ENCODE measurements at regions not wholly inside any gene's neighbourhood (a gene's known extent, or its start where the extent isn't known, plus 50 kb on each side); places are given as distances from the start of the nearest gene placed in this dataset.

DNA sequence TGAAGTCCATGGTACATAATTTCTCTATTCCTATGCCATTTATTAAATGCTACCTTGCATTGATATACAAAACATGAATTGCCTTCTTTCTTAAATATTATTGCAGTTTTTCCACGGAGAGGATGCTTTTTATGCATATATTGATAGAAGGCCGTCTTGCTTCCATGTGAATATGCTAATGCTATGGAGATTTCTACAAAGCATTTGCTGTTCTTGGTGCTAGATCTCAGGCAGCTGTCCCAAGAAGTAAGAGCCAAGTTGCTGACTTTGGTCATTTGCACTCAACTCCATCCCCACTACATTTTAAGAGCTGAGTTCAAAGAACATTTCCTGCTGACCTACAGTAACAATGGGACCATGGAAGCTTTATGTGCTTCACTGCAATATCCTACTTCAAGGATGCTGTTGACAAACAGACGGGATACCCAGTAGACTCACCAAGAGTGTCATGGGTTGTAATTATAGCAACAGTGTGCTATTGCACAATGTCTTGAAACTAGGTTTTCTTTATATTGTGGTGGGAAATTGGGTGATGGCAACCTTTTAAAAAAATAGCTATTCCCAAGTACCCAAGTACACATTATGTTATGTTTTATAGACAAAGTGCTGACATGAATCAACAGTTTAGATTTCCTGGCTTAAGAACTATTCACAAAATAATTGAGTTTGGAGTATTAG, 1172.4 kb upstream of the PIK3C3 start:
- no peaks in the 10 kb centered on the region for H3K36me3 ChIP-seq
- H3K4me1 ChIP-seq = no peaks in the 10 kb centered on the region
- H3K4me3 ChIP-seq = no peak overlapping the region
- DNase-seq = no peak
- intact Hi-C loops (cut with DNase I; ENCODE audit: low total_unique reads) = no loop called here
- no peaks in the 10 kb centered on the region for H3K9me3 ChIP-seq
- TF ChIP-seq, protein P1, sequence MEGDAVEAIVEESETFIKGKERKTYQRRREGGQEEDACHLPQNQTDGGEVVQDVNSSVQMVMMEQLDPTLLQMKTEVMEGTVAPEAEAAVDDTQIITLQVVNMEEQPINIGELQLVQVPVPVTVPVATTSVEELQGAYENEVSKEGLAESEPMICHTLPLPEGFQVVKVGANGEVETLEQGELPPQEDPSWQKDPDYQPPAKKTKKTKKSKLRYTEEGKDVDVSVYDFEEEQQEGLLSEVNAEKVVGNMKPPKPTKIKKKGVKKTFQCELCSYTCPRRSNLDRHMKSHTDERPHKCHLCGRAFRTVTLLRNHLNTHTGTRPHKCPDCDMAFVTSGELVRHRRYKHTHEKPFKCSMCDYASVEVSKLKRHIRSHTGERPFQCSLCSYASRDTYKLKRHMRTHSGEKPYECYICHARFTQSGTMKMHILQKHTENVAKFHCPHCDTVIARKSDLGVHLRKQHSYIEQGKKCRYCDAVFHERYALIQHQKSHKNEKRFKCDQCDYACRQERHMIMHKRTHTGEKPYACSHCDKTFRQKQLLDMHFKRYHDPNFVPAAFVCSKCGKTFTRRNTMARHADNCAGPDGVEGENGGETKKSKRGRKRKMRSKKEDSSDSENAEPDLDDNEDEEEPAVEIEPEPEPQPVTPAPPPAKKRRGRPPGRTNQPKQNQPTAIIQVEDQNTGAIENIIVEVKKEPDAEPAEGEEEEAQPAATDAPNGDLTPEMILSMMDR (IDR thresholded peaks at IDR 0.05 in 8 of 11, conservative IDR thresholded peaks at IDR 0.05 in 3 of 11) = no peak
- TF ChIP-seq POLR2AphosphoS5 (IDR thresholded peaks at IDR 0.05) (no peak), POLR2A (IDR thresholded peaks at IDR 0.05) (no peak)
- no peaks in the 10 kb centered on the region for H3K27me3 ChIP-seq (replicated peaks in 1 of 7)
- 69 to 88% (median 78%) methylated on average over 3 of the region's 3 CpGs for WGBS, 5 donors
- no peak overlapping the region for H3K27ac ChIP-seq

DNA sequence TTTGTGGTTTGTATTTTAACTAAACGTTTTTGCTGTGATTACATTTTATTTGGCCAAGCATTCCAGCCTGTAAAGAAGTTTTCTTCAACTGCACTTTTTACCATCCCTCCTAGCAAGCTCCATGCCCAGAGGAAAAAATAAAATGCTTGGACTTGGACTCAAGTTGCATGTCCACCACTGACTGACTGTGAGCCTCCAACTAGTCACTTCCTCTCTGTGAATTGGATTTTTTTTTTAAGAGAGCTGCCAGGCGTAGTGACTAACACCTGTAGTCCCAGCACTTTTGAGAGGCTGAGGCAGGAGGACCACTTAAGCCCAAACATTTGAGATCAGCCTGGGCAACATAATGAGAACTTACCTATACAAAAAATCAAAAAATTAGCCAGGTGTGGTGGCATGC, 1185.2 kb upstream of the PIK3C3 start:
- WGBS, 5 donors = 47 to 72% (median 60%) methylated on average over 2 of the region's 2 CpGs
- intact Hi-C loops (cut with DNase I; ENCODE audit: low total_unique reads) = loop anchor here (10.0 kb wide), 1 partner anchor 65 kb away; no protein-coding TSS in a partner anchor
- Histone ChIP-seq H3K4me1 (no peaks in the 10 kb centered on the region), H3K4me3 (no peak overlapping the region), H3K27me3 (replicated peaks in 1 of 7) (no peaks in the 10 kb centered on the region), H3K9me3 (peaks cover 0 to 4% (median 0%) of the 10 kb centered on the region in 8 donors), H3K27ac (no peak overlapping the region), H3K36me3 (no peaks in the 10 kb centered on the region)
- TF ChIP-seq POLR2AphosphoS5 (IDR thresholded peaks at IDR 0.05) (no peak), POLR2A (IDR thresholded peaks at IDR 0.05) (no peak)
- TF ChIP-seq, protein P1 (IDR thresholded peaks at IDR 0.05 in 8 of 11, conservative IDR thresholded peaks at IDR 0.05 in 3 of 11) = no peak
- DNase-seq = no peak

DNA sequence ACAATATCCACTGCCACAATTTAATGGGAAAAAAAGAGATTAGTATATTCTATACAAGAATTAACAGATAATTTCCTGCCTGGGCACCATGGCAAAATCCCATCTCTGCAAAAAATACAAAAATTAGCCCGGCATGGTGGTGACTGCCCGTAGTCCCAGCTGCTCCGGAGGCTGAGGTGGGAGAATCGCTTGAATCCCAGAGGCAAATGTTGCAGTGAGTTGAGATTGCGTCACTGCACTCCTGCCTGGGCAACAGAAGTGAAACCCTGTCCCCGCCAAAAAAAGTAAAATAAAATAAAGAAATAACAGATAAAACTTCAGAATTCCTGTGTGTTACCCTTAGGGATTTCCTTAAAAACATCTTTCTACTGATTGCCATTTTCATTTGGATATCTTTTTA, 1194.8 kb upstream of the PIK3C3 start:
- 86 to 94% (median 89%) methylated on average over 6 of the region's 6 CpGs for WGBS, 5 donors
- H3K27ac ChIP-seq = no peak overlapping the region
- H3K4me1 ChIP-seq = no peaks in the 10 kb centered on the region
- peaks cover 0 to 9% (median 0%) of the 10 kb centered on the region in 8 donors for H3K9me3 ChIP-seq
- intact Hi-C loops (cut with DNase I; ENCODE audit: low total_unique reads) = no loop called here
- H3K4me3 ChIP-seq = no peak overlapping the region
- no peak for DNase-seq
- TF ChIP-seq, protein P1 (IDR thresholded peaks at IDR 0.05 in 8 of 11, conservative IDR thresholded peaks at IDR 0.05 in 3 of 11) = no peak
- TF ChIP-seq POLR2A (IDR thresholded peaks at IDR 0.05) = no peak
- TF ChIP-seq POLR2AphosphoS5 (IDR thresholded peaks at IDR 0.05) = no peak
- H3K36me3 ChIP-seq = no peaks in the 10 kb centered on the region
- H3K27me3 ChIP-seq (replicated peaks in 1 of 7) = no peaks in the 10 kb centered on the region

DNA sequence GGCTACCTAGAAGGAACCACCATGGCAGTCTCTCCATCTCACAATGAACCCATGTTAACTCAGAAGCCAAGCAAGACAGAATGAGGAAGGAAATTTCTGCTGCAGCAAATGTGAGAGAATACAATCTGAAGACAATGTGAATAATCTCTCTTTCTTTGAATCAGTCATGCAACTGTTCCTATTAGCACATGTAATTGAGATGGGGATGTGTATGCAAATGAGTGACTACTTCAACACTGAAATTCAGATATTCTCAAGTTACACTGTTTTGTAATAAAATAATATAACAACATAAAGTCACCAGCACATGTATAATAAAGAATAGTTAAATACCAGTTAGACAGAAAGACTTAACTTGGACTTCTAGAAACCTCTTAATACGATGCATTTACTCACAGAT, 1200.6 kb upstream of the PIK3C3 start:
- intact Hi-C loops (cut with DNase I; ENCODE audit: low total_unique reads) = no loop called here
- Histone ChIP-seq H3K27me3 (replicated peaks in 1 of 7) (no peaks in the 10 kb centered on the region), H3K36me3 (no peaks in the 10 kb centered on the region)

More for the DNA sequence above, 1200.6 kb upstream of the PIK3C3 start:
- Histone ChIP-seq H3K27ac (no peak overlapping the region), H3K4me3 (no peak overlapping the region), H3K9me3 (peaks cover 0 to 9% (median 2%) of the 10 kb centered on the region in 8 donors), H3K4me1 (no peaks in the 10 kb centered on the region)
- no peak for TF ChIP-seq POLR2AphosphoS5 (IDR thresholded peaks at IDR 0.05)
- TF ChIP-seq POLR2A (IDR thresholded peaks at IDR 0.05) = no peak
- TF ChIP-seq, protein P1 (IDR thresholded peaks at IDR 0.05 in 8 of 11, conservative IDR thresholded peaks at IDR 0.05 in 3 of 11) = no peak
- WGBS, 5 donors = 16 to 37% (median 25%) methylated on average over 1 of the region's 1 CpG
- no peak for DNase-seq
